ENCODE measurements at regions not wholly inside any gene's neighbourhood (a gene's known extent, or its start where the extent isn't known, plus 50 kb on each side); places are given as distances from the start of the nearest gene placed in this dataset.

- TF ChIP-seq POLR2A (IDR thresholded peaks at IDR 0.05) (no peak), POLR2AphosphoS5 (IDR thresholded peaks at IDR 0.05) (no peak)
Measured at GRCh38 chr14:52146504-52146903, 77.6 kb upstream of the NID2 start.
